Bronchial epithelial cell (primary cell): ENCODE measurements at regions not wholly inside any gene's neighbourhood (a gene's known extent, or its start where the extent isn't known, plus 50 kb on each side); places are given as distances from the start of the nearest gene placed in this dataset.

Experiments
- DNase-seq: peaks from one replicate; pipeline ENCODE4 v3.0.0-alpha.2; 2010; ENCODE audit warnings: low read depth
- FAIRE-seq: peaks from 2 replicates; lab custom pipeline; 2011; peaks lifted over from hg19 to GRCh38; lab: Jason Lieb, UNC
- H3K27me3 ChIP-seq: 2 replicates; pipeline ENCODE4 v1.5.1; 2011; ENCODE audit warnings: low read length; ENCODE audit not compliant: control insufficient read depth, insufficient read depth
- H3K36me3 ChIP-seq: 2 replicates; pipeline ENCODE4 v1.5.1; 2011; ENCODE audit warnings: low read length; ENCODE audit not compliant: control insufficient read depth, insufficient read depth
- H3K4me3 ChIP-seq: 2 replicates; pipeline ENCODE4 v1.5.1; 2011; ENCODE audit warnings: mild to moderate bottlenecking, low read depth, low read length, control low read depth
- TF ChIP-seq, protein P1 (sequence below): IDR thresholded peaks from 2 replicates; pipeline ENCODE4 v1.5.1; 2011; ENCODE audit warnings: mild to moderate bottlenecking, moderate library complexity, low read length, control low read depth, inconsistent platforms; ENCODE audit not compliant: insufficient read depth, severe bottlenecking

DNA sequence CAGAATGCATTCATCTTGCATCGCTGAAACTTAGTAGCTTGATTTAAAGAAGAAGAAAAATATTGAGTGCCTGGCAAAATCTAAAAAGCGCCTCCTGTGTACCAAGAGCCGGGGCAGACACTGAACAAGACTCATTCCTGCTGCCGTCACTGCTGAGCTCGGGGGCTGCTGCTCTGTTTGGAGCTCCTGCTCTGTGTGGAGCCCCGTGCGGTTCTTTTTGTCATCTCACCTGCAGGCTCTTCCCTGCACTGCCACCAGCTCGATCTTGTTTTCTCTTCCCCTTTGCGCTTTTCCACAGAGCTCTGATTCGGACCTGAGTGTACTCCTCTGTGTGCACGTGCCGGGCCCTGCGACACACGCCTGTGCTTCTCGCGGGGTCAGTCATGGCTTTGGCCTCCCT, 462.1 kb upstream of the DPP6 start:
- no peak overlapping the region for H3K4me3 ChIP-seq
- DNase-seq: no peak
- no peaks in the 10 kb centered on the region for H3K27me3 ChIP-seq
- TF ChIP-seq, protein P1, sequence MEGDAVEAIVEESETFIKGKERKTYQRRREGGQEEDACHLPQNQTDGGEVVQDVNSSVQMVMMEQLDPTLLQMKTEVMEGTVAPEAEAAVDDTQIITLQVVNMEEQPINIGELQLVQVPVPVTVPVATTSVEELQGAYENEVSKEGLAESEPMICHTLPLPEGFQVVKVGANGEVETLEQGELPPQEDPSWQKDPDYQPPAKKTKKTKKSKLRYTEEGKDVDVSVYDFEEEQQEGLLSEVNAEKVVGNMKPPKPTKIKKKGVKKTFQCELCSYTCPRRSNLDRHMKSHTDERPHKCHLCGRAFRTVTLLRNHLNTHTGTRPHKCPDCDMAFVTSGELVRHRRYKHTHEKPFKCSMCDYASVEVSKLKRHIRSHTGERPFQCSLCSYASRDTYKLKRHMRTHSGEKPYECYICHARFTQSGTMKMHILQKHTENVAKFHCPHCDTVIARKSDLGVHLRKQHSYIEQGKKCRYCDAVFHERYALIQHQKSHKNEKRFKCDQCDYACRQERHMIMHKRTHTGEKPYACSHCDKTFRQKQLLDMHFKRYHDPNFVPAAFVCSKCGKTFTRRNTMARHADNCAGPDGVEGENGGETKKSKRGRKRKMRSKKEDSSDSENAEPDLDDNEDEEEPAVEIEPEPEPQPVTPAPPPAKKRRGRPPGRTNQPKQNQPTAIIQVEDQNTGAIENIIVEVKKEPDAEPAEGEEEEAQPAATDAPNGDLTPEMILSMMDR: no peak
- H3K36me3 ChIP-seq: no peaks in the 10 kb centered on the region
- no peak for FAIRE-seq

DNA sequence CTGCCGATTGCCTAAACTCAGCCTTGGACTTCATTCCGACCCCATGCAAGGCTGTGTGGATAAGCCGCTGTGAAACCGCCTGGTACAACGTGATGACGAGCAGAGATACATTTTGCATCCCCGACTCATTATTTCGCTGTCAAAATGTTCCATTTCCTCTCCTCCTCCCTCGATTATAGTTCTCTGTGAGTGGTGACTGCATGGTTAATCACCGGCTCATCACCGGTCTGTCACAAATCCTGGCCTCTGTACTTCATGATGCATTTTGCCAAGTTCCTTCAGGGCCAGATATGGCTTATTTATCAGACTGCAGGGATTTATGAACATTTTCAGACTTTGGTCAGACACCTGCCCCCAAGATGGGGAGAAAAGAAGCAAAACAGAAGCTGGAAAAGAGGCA, 461.6 kb upstream of the DPP6 start:
- FAIRE-seq: no peak
- no peak overlapping the region for H3K4me3 ChIP-seq
- TF ChIP-seq, protein P1: no peak
- no peaks in the 10 kb centered on the region for H3K36me3 ChIP-seq
- no peaks in the 10 kb centered on the region for H3K27me3 ChIP-seq
- no peak for DNase-seq

GRCh38 chr7:153607354-153607753, 444.8 kb upstream of the DPP6 start:
- FAIRE-seq (no peak), DNase-seq (no peak)
- Histone ChIP-seq H3K4me3 (no peak overlapping the region), H3K27me3 (no peaks in the 10 kb centered on the region), H3K36me3 (no peaks in the 10 kb centered on the region)
- TF ChIP-seq, protein P1: no peak

DNA sequence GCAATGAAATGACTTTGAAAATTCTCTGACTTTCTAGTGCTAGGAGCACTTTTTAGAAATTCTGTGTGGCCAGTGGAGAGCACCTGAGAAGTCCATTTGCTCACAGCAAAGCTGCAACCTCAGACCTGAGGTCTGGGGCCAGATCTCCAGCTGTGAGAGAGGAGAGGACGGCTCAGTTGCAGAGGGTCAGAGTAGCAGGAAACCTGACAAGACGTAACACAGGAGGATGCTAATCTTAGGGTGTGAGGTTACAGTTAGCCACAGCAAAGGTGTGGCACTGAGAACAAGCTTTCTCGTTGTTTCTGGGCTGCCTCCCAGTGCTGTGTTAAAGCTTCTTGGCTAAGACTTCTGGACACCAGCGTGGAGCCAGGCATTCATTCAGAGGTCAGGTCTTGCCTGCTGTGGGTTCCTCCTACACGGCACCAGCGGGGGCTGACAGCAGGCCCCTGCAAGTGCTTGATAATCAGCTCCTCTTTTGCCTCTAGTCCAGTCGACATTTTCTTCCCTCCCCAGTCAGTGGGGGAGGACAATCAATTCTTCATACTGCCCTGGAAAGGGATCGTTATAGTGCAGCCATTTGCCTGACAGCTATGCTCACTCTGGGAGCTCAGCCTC, 435.4 kb upstream of the DPP6 start:
- Histone ChIP-seq H3K4me3 (no peak overlapping the region), H3K36me3 (no peaks in the 10 kb centered on the region), H3K27me3 (no peaks in the 10 kb centered on the region)
- DNase-seq (no peak), FAIRE-seq (peak; percentile 13)
- TF ChIP-seq, protein P1: no peak

- H3K36me3 ChIP-seq: no peaks in the 10 kb centered on the region
- TF ChIP-seq, protein P1: no peak
- H3K27me3 ChIP-seq: no peaks in the 10 kb centered on the region
- no peak for FAIRE-seq
- DNase-seq: no peak
- no peak overlapping the region for H3K4me3 ChIP-seq
These were observed 424.9 kb upstream of the DPP6 start for GRCh38 chr7:153627323-153627722.

- FAIRE-seq (no peak), DNase-seq (no peak)
- Histone ChIP-seq H3K27me3 (no peaks in the 10 kb centered on the region), H3K4me3 (no peak overlapping the region), H3K36me3 (no peaks in the 10 kb centered on the region)
- TF ChIP-seq, protein P1: no peak
These were observed 423.8 kb upstream of the DPP6 start for GRCh38 chr7:153628406-153628805.
